SK-N-SH (cell line): ENCODE measurements at regions not wholly inside any gene's neighbourhood (a gene's known extent, or its start where the extent isn't known, plus 50 kb on each side); places are given as distances from the start of the nearest gene placed in this dataset.

Experiments used
- CTCF ChIA-PET: fragments of 300-600, 350-600 bp; formaldehyde crosslinking; extraction: SDS; loops from one replicate; lab custom pipeline; 2021; lab: Yijun Ruan, JAX
- POLR2A ChIA-PET: fragments of 350-600 bp; sonication (Branson Sonifier 250); formaldehyde crosslinking; extraction: SDS; loops from one replicate; lab custom pipeline; 2020; ENCODE audit warnings: antibody characterized with exemption, inconsistent platforms; lab: Yijun Ruan, JAX
- DNase-seq: peaks from one replicate; pipeline ENCODE4 v3.0.0; 2012
- H2AFZ ChIP-seq: fragments of 200-600 bp; sonication (generic); 2 replicates; pipeline ENCODE4 v1.8.1; 2016; ENCODE audit warnings: antibody characterized with exemption, mild to moderate bottlenecking, low read depth
- H3F3A ChIP-seq: fragments of 200-600 bp; sonication (generic); replicated peaks from 2 replicates; pipeline ENCODE3; 2016; ENCODE audit warnings: antibody characterized with exemption, mild to moderate bottlenecking; ENCODE audit not compliant: insufficient read depth
- H3K27ac ChIP-seq, 2 experiments: fragments of 200-500 bp in 1 of 2; fragments of 200-600 bp in 1 of 2; sonication (Bioruptor generic) in 1 of 2; sonication (generic), shearing (Covaris generic) in 1 of 2; 2 replicates each; pipeline versions ENCODE4 v1.5.1 to v1.6.1; 2014 to 2016; ENCODE audit warnings: low read depth in 2 of 2, inconsistent platforms in 1 of 2, low read length in 1 of 2, mild to moderate bottlenecking in 1 of 2, mixed read lengths in 1 of 2
- H3K27me3 ChIP-seq: fragments of 200-600 bp; sonication (generic), shearing (Covaris generic); 2 replicates; pipeline ENCODE4 v1.6.1; 2016; ENCODE audit warnings: mixed run types; ENCODE audit not compliant: insufficient read depth
- H3K36me3 ChIP-seq, 2 experiments: fragments of 200-500 bp in 1 of 2; fragments of 200-600 bp in 1 of 2; sonication (Bioruptor generic) in 1 of 2; sonication (generic) in 1 of 2; replicated peaks in 1 of 2; 2 replicates each; pipeline versions ENCODE3 to v1.5.1; 2014 to 2016; ENCODE audit warnings: low read length in 1 of 2, mild to moderate bottlenecking in 1 of 2; ENCODE audit not compliant: insufficient read depth in 2 of 2, control insufficient read depth in 1 of 2
- H3K4me1 ChIP-seq, 2 experiments: fragments of 200-500 bp in 1 of 2; fragments of 200-600 bp in 1 of 2; sonication (Bioruptor generic) in 1 of 2; sonication (generic), shearing (Covaris generic) in 1 of 2; 2 replicates each; pipeline versions ENCODE4 v1.5.1 to v1.6.1; 2014 to 2016; ENCODE audit warnings: low read depth in 1 of 2, low read length in 1 of 2, mixed run types in 1 of 2; ENCODE audit not compliant: insufficient read depth in 2 of 2, control insufficient read depth in 1 of 2
- H3K4me2 ChIP-seq: fragments of 200-600 bp; sonication (generic), shearing (Covaris generic); 2 replicates; pipeline ENCODE4 v1.6.1; 2017; ENCODE audit warnings: mixed run types
- H3K4me3 ChIP-seq, 2 experiments: fragments of 200-500 bp in 1 of 2; fragments of 200-600 bp in 1 of 2; sonication (Bioruptor generic) in 1 of 2; sonication (generic), shearing (Covaris generic) in 1 of 2; 2 replicates each; pipeline versions ENCODE4 v1.5.1 to v1.8.1; 2014 to 2016; ENCODE audit warnings: low read depth in 2 of 2, inconsistent platforms in 1 of 2, low read length in 1 of 2, mild to moderate bottlenecking in 1 of 2, mixed read lengths in 1 of 2, moderate library complexity in 1 of 2
- H3K79me2 ChIP-seq: fragments of 200-600 bp; sonication (generic); 2 replicates; pipeline ENCODE4 v1.8.1; 2017; ENCODE audit warnings: mild to moderate bottlenecking; ENCODE audit not compliant: insufficient read depth
- H3K9ac ChIP-seq: fragments of 200-600 bp; sonication (generic); 2 replicates; pipeline ENCODE4 v1.6.1; 2017; ENCODE audit warnings: mixed run types
- H3K9me2 ChIP-seq: fragments of 200-600 bp; sonication (generic); 2 replicates; pipeline ENCODE4 v1.6.1; 2017; ENCODE audit warnings: mixed run types
- H3K9me3 ChIP-seq: fragments of 200-600 bp; sonication (generic); 2 replicates; pipeline ENCODE4 v1.6.1; 2017; ENCODE audit warnings: mixed run types, mild to moderate bottlenecking, moderate library complexity
- H4K20me1 ChIP-seq: fragments of 200-600 bp; sonication (generic); 2 replicates; pipeline ENCODE4 v1.6.1; 2017; ENCODE audit warnings: mild to moderate bottlenecking, mixed run types; ENCODE audit not compliant: insufficient read depth
- ELF1 ChIP-seq: IDR thresholded peaks from 2 replicates; pipeline ENCODE4 v1.4.0; 2012
- EP300 ChIP-seq, 2 experiments: IDR thresholded peaks; 2 replicates each; pipeline versions ENCODE4 v1.4.0 to v1.6.1; 2012; ENCODE audit warnings: borderline replicate concordance in 1 of 2, low read depth in 1 of 2, low read length in 1 of 2
- FOSL2 ChIP-seq: IDR thresholded peaks from 2 replicates; pipeline ENCODE4 v1.4.0; 2012; ENCODE audit warnings: low read depth, mild to moderate bottlenecking, moderate library complexity, borderline replicate concordance
- FOXJ3 ChIP-seq: sonication (generic); formaldehyde crosslinking; IDR thresholded peaks from 2 replicates; pipeline ENCODE4 v1.5.1; 2020; ENCODE audit warnings: mild to moderate bottlenecking, missing genetic modification reagents
- FOXM1 ChIP-seq: IDR thresholded peaks from 2 replicates; pipeline ENCODE4 v1.4.0; 2012; ENCODE audit warnings: low read depth, mild to moderate bottlenecking
- GABPA ChIP-seq: IDR thresholded peaks from 2 replicates; pipeline ENCODE4 v1.4.0; 2012; ENCODE audit warnings: low read depth, mild to moderate bottlenecking
- GATA2 ChIP-seq: sonication (generic); formaldehyde crosslinking; IDR thresholded peaks from 2 replicates; pipeline ENCODE4 v1.5.0; 2020; ENCODE audit warnings: mild to moderate bottlenecking, missing genetic modification reagents
- JUND ChIP-seq: IDR thresholded peaks from 2 replicates; pipeline ENCODE4 v1.4.0; 2012
- MEF2A ChIP-seq: IDR thresholded peaks from 2 replicates; pipeline ENCODE4 v1.4.0; 2012; ENCODE audit warnings: low read depth, borderline replicate concordance
- NFIC ChIP-seq: IDR thresholded peaks from 2 replicates; pipeline ENCODE4 v1.4.0; 2012; ENCODE audit warnings: borderline replicate concordance
- NRF1 ChIP-seq: IDR thresholded peaks from 2 replicates; pipeline ENCODE4 v1.6.1; 2012; ENCODE audit warnings: low read depth, mild to moderate bottlenecking, low read length
- POLR2AphosphoS5 ChIP-seq: IDR thresholded peaks from 2 replicates; pipeline ENCODE4 v1.6.1; 2012; ENCODE audit warnings: low read depth, low read length
- RFX5 ChIP-seq: IDR thresholded peaks from 2 replicates; pipeline ENCODE4 v1.6.1; 2012; ENCODE audit warnings: mild to moderate bottlenecking, improper control_type of control experiment, low read length
- RXRA ChIP-seq: IDR thresholded peaks from 2 replicates; pipeline ENCODE4 v1.4.0; 2012; ENCODE audit warnings: low read depth, mild to moderate bottlenecking, borderline replicate concordance
- SIN3A ChIP-seq: IDR thresholded peaks from 2 replicates; pipeline ENCODE4 v1.6.1; 2012; ENCODE audit warnings: low read depth, mild to moderate bottlenecking, low read length, moderate library complexity, borderline replicate concordance
- TAF1 ChIP-seq: IDR thresholded peaks from 2 replicates; pipeline ENCODE4 v1.6.1; 2012; ENCODE audit warnings: low read depth, mild to moderate bottlenecking, low read length, moderate library complexity, borderline replicate concordance
- TCF12 ChIP-seq: IDR thresholded peaks from 2 replicates; pipeline ENCODE4 v1.4.0; 2012
- TEAD4 ChIP-seq: IDR thresholded peaks from 2 replicates; pipeline ENCODE4 v1.4.0; 2012; ENCODE audit warnings: mild to moderate bottlenecking, borderline replicate concordance; ENCODE audit not compliant: insufficient read depth
- USF1 ChIP-seq: IDR thresholded peaks from 2 replicates; pipeline ENCODE4 v1.4.0; 2012; ENCODE audit warnings: low read depth, borderline replicate concordance
- USF2 ChIP-seq: fragments of 150-350 bp; IDR thresholded peaks from 2 replicates; pipeline ENCODE4 v1.6.1; 2017; ENCODE audit warnings: antibody characterized with exemption, low read length, low read depth, borderline replicate concordance
- YY1 ChIP-seq: IDR thresholded peaks from 2 replicates; pipeline ENCODE4 v1.4.0; 2012; ENCODE audit warnings: low read depth, mild to moderate bottlenecking
- ZBTB33 ChIP-seq: IDR thresholded peaks from 2 replicates; pipeline ENCODE4 v1.4.0; 2012; ENCODE audit warnings: low read depth, borderline replicate concordance
- WGBS: methylation state at CpG from one replicate; pipeline ENCODE4 v1.1.6; 2017; ENCODE audit warnings: low lambda C conversion rate; 5-methylcytosine and 5-hydroxymethylcytosine counted together
- TF ChIP-seq, protein P1 (sequence below): fragments of 150-350 bp; IDR thresholded peaks from 2 replicates; pipeline ENCODE4 v1.6.1; 2016; ENCODE audit warnings: mild to moderate bottlenecking, low read depth, low read length

- no peak for TF ChIP-seq NFIC
- no peak for TF ChIP-seq POLR2AphosphoS5
- TF ChIP-seq JUND, result no peak
- no peak for TF ChIP-seq SIN3A
- no peak for TF ChIP-seq FOXM1
These were observed 141.7 kb upstream of the NRIP1 start (continued) for GRCh38 chr21:15206514-15206913.

- Histone ChIP-seq H3K36me3 (no peaks in the 10 kb centered on the region), H2AFZ (no peak overlapping the region), H3K9me2 (no peaks in the 10 kb centered on the region), H3K79me2 (no peaks in the 10 kb centered on the region), H3K4me2 (no peak overlapping the region), H3F3A (no peaks in the 10 kb centered on the region), H4K20me1 (no peaks in the 10 kb centered on the region), H3K27me3 (peaks cover 19% of the 10 kb centered on the region), H3K9me3 (no peaks in the 10 kb centered on the region)
- POLR2A ChIA-PET, result no interaction called here
- DNase-seq, result no peak
- 14% methylated on average over 4 of the region's 4 CpGs for WGBS
- TF ChIP-seq EP300 (IDR thresholded peaks at IDR 0.05; ENCODE audit: borderline replicate concordance in 1 of 2, low read depth in 1 of 2, low read length in 1 of 2), result no peak
- TF ChIP-seq, protein P1, sequence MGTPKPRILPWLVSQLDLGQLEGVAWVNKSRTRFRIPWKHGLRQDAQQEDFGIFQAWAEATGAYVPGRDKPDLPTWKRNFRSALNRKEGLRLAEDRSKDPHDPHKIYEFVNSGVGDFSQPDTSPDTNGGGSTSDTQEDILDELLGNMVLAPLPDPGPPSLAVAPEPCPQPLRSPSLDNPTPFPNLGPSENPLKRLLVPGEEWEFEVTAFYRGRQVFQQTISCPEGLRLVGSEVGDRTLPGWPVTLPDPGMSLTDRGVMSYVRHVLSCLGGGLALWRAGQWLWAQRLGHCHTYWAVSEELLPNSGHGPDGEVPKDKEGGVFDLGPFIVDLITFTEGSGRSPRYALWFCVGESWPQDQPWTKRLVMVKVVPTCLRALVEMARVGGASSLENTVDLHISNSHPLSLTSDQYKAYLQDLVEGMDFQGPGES, result no peak
- no peak for TF ChIP-seq GABPA
- no peak for TF ChIP-seq RXRA
- TF ChIP-seq YY1, result no peak
- TF ChIP-seq MEF2A, result no peak
- TF ChIP-seq FOXJ3 (CRISPR knock-in tag), result no peak
- TF ChIP-seq TCF12, result no peak
- no peak for TF ChIP-seq USF2
- no peak for TF ChIP-seq RFX5
- no peak for TF ChIP-seq USF1
- TF ChIP-seq ELF1, result no peak
- no peak for TF ChIP-seq GATA2
- no peak for TF ChIP-seq NRF1
- TF ChIP-seq TEAD4, result no peak
- TF ChIP-seq FOSL2, result no peak
- no peak for TF ChIP-seq ZBTB33
- TF ChIP-seq FOXM1, result no peak
- TF ChIP-seq TAF1, result no peak
- TF ChIP-seq, all 33 proteins: peak for 0
- Histone ChIP-seq H3K27ac (no peak overlapping the region), H3K4me3 (no peak overlapping the region), H3K9ac (no peak overlapping the region), H3K4me1 (no peaks in the 10 kb centered on the region)
- CTCF ChIA-PET, result no interaction called here
These were observed 142.4 kb upstream of the NRIP1 start for GRCh38 chr21:15207231-15207630.
